HG03378 (cell line): ENCODE measurements at regions not wholly inside any gene's neighbourhood (a gene's known extent, or its start where the extent isn't known, plus 50 kb on each side); places are given as distances from the start of the nearest gene placed in this dataset.
A peak's percentile ranks its signal among the peaks of the same experiment; 100 is the strongest.

ENCODE experiments used
- ATAC-seq: cut with Tn5 transposase; IDR thresholded peaks from one replicate; pipeline ENCODE4 v1.9.1; 2021; ENCODE audit warnings: mild to moderate bottlenecking, moderate library complexity; ENCODE audit not compliant: unreplicated experiment

DNA sequence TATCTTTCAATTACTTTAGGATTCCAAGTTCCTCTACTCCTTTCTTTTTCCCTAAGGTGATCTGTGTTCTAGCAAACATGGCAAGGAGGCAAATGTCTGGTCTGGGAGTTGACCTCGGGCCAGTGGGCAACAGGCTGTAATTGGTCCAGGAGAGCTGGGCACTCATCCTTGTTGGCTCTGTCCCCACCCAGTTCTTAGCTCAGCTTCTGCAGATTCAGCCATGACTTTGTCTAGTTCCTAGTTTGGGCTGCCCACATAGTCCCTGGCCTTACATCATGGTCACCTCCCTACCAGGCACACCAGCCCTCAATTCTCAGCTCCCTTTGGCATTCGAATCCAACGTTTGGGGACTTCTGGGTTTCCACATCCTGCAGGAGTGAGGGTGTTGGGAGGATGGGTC is 92.1 kb upstream of the DAP start:
- ATAC-seq, result no peak

DNA sequence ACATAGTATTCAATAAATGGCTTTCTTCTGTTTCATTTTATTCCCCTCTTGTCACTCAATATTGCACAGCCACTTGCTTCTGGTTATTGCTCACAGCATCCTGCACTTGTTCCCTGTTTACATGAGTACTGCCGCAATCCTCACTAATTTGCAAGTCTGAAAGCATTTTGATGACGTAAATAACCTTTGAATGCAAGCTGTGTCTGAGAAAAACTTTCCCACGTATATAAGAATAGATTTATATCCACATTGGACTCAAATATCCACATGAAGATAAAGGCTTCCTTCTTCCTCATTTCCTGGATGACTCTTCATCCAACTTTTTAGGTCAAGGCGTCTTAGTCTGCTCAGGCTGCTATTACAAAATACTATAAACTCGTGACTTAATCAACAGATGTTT is 88.2 kb upstream of the DAP start:
- no peak for ATAC-seq

DNA sequence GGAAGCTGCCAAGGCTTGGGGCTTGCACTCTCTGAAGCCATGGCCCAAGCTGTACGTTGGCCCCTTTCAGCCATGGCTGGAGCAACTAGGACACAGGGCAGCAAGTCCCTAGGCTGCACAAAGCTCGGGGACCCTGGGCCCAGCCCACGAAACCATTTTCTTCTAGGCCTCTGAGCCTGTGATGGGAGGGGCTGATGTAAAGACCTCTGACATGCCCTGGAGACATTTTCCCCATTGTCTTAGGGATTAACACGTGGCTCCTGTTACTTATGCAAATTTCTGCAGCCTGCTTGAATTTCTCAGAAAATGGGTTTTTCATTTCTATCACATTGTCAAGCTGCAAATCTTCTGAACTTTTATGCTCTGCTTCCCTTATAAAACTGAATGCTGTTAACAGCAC is 83.0 kb upstream of the DAP start:
- no peak for ATAC-seq

DNA sequence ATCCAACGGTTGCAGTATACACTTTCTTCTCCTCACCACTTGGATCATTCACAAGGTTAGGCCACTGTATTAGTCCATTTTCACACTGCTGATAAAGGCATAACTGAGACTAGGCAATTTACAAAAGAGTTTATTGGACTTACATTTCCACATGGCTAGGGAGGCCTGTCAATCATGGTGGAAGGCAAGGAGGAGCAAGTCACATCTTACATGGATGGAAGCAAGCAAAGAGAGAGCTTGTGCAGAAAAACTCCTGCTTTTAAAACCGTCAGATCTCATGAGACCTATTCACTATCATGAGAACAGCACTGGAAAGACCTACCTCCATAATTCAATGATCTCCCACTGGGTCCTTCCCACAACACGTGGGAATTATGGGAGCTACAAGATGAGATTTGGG is 81.8 kb upstream of the DAP start:
- ATAC-seq, result no peak

DNA sequence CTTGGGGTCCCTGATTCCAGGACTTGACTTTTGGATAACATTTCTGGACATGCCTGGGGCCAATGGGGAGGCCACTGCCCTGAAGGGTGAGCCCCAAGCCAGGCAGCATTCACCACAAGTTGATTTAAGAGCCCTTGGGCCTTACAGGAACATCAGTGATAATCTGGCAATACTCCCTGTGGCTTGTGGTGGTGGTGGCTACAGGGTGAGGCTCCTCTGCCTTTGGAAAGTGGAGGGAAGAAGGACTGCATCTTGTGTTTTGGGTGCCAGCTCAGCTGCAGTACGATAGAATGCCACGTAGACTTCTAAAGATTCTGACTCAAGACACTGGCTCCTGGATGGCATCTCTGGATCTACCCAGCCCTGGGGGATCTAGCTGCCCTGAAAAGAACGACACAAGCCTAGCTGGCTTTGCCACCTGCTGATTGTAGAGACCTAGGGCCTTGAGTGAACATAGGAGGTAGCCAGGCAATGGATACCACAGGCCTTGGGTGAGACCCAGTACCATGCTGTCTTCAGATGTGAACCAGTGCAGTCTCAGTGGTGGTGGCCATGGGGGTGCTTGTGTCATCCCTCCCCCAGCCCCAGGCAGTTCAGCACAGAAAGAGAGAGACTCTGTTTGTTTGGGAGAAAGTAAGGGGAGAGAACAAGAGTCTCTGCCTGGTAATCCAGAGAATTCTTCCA is 79.0 kb upstream of the DAP start:
- ATAC-seq, result no peak

DNA sequence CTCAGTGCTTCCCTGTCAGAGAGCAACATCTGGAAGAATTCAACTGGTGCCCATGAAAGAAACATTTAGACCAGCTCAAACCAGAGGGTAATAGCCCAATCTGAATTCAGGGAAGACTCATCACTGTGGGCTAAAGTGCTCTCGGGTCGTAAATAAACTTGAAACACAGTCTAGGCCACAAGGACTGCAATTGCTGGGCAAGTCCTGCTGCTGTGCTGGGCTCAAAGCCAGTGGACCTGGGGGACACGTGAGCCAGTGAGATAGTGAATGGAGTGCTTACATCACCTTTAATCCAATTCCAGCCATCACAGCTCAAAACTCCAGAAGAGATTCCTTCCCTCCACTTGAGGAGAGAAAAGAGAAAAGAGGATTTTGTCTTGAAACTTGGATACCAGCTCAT is 78.1 kb upstream of the DAP start:
- no peak for ATAC-seq

GRCh38 chr5:10838038-10838437 is 77.0 kb upstream of the DAP start:
- ATAC-seq, result no peak

DNA sequence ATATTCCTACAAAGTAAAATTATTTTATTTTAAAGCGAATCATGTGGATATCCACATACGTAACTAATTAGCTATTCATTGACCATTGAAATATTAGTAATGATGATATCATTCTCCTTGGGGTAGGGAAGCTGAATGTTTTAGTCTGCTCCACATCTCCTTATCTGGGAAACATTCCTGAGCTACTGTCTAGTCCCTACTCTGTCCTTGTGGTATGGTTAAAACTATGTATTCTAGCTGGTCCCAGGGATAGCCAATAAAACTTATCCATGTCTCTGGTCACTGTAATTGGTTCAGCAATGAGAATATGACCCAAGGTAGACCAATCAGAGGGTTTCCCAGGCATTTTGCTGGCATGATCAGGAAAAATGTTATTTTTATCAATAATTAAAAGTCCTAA is 76.0 kb upstream of the DAP start:
- no peak for ATAC-seq

- no peak for ATAC-seq
These were observed 73.7 kb upstream of the DAP start for GRCh38 chr5:10834695-10835094.

- ATAC-seq, result no peak
These were observed 72.0 kb upstream of the DAP start for GRCh38 chr5:10832987-10833386.

GRCh38 chr5:10832421-10832820 is 71.4 kb upstream of the DAP start:
- no peak for ATAC-seq

DNA sequence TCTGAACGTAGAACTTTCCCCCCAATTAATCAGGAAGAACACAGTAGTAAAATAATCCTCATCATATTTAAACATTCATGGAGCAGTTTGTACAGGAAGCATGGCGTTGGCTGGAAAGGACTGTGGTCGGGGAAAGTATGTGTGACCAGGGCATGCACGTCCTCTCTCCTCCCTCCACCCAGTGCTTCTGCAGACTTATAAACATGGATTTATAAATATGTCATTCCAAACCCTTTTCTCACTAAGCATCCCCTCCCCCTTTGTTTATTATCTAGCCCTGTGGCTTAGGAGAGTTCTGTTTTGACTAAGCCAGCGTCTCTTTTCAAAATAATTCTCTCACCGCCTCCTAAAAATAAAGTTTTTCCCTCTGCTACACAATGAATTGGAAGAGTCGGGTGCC is 70.4 kb upstream of the DAP start:
- no peak for ATAC-seq

- ATAC-seq, result no peak
These were observed 67.2 kb upstream of the DAP start for GRCh38 chr5:10828241-10828640.

GRCh38 chr5:10827571-10827970 is 66.5 kb upstream of the DAP start:
- ATAC-seq, result no peak

GRCh38 chr5:10826971-10827370 is 65.9 kb upstream of the DAP start:
- ATAC-seq, result no peak

DNA sequence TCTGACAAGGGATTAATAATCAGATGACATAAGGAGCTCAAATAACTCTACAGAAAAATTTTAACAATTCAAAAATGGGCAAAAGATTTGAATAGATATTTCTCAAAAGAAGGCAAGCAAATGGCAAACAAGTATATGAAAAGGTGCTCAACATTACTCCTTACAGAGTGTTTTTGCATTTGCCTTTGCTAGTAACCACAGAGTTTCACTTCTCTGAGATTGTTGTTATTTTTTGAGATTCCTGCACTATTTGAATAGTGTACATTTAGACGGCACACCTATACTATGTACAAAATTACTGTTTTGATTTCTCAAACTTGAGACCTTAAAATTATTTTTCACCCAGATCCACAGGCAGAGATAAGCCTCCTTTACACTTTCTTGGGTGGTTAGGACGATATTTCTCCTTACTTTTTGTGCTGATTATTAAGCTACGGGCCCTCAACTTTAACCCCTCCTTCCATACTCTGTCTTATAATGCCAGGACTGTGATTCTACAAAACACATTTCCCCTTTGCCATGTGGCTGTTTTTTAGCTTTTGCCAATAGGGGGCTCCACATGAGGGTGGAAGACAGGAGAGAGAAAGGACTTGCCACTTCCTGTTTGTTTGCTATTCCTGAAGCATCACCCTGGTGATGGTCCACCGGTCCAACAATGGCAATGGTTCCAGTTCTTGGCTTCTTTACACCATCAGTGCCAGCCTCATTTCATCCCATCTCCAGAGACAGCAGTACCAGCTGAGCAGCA is 65.0 kb upstream of the DAP start:
- peak; percentile 90 for ATAC-seq

DNA sequence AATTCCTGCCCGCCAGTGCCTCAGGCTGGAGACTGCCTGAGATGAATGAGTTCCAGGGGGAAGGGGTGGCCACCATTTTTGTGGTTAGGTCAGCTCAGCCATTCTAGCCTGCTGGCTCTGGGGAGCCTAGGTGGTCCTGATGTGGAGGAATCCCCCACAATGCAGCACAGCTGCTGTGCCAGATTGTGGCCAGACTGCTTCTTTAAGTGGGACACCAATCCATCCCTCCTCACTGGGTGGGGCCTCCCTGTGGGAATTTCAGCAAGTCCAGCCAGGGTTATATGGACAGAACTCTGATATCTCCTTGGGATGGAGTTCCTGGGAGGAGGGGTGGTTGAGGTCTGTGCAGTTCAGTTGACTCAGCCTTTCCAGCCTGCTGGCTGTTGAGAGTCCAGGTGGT is 51.2 kb upstream of the DAP start:
- no peak for ATAC-seq
